HG02759 (cell line): ENCODE measurements at regions not wholly inside any gene's neighbourhood (a gene's known extent, or its start where the extent isn't known, plus 50 kb on each side); places are given as distances from the start of the nearest gene placed in this dataset.

Experiments used
- ATAC-seq: cut with Tn5 transposase; IDR thresholded peaks from one replicate; pipeline ENCODE4 v1.9.1; 2021; ENCODE audit warnings: mild to moderate bottlenecking, moderate library complexity; ENCODE audit not compliant: unreplicated experiment

GRCh38 chr5:36355516-36355915, 53.8 kb upstream of the RANBP3L start:
- ATAC-seq: no peak

DNA sequence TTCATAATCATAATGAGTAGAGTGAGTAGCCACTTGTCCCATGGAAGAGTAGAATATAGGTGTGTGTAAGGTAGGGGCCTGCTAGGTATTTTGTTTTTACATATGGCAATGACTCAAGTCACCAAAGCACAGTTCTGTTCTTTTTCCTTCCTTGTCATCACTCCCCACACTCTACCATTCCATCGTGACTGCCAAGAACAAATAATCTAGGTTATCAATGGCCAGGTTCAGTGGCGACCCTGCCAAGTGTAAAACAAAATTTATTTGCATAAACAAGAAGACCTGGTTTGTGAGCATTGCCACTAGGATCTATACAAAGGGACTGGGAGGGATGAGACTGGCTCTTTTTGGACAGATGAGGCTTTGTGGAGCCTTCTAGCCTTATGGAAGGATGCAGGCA, 55.2 kb upstream of the RANBP3L start:
- ATAC-seq: no peak

GRCh38 chr5:36357391-36357975, 55.8 kb upstream of the RANBP3L start:
- no peak for ATAC-seq

DNA sequence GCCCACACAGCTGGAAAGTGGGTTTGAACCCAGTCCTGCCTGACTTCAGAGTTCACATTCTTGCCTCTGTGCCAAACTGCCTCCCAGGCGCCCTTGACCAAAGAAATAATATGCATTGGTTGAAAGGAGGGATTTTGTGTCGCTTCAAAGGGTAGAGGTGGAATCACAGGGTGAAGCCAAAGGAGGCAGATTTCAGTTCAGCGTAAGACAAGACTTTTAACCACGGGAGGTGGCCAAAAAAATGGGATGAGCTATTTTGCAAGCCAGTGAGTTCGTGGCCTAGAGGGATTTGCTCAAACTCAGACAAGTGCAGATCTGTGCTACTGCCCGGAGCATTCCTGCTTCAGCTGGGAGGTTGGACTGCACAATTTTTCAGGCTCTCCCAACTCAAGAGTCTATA, 57.6 kb upstream of the RANBP3L start:
- ATAC-seq: no peak

DNA sequence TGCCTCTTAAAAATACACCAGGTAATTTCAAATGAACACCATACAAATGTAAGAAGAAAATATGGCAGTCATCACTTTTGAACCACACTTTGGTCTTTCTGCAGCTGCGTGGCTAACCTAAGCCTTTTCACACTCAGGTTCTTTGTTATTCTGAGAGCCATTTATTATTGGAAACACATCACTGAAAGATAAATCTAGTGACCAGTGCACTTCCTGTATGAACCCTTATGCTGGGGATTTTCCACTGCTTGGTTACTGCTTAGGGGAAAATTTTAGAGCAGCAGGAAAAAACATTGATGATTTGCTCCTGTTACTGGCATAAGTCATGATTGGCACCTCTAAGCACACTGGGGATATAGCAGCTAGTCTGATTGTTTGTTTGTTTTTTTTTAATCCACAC, 58.6 kb upstream of the RANBP3L start:
- peak; percentile 44 for ATAC-seq

GRCh38 chr5:36363101-36363500, 61.4 kb upstream of the RANBP3L start:
- ATAC-seq: no peak

DNA sequence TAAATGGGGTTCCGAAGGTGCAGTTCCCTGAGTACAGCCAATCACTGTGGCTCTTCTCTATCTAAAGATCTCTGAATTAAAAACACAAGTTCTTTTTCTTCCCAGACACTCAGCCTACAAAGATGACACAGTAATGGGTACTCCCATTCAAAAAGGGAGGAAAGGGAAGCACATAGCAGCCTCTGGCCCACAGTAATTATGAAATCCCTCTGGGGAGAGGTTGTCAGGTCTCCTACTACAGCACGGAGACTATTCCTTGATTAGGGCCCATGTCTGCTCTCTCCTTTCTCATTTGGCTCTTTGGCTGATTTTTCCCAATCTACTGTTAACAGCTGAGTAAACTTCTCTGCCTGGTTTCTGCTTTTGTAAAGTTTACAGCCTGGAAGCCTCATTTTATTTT, 62.0 kb upstream of the RANBP3L start:
- ATAC-seq: no peak

- ATAC-seq: no peak
These were observed 62.8 kb upstream of the RANBP3L start for GRCh38 chr5:36364473-36364872.

- no peak for ATAC-seq
These were observed 64.2 kb upstream of the RANBP3L start for GRCh38 chr5:36365896-36366295.

DNA sequence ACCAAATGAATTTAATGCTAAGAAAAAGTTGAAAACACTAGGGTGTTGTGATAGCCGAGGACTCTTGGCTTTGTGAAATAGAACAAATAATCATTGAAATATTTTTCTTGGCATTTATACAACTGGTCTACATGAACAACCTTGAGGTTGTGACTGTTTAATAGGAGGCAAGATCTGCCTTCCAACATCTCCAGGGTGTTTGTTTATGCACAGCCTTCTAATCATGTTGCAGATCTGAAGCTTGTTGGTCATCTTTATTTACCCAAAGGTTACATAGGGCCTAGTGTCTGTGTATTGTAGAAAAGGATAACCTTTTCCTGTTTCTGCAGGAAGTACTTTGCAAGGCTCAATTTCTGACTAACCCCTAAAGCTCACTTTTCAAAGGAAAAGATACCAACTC, 65.2 kb upstream of the RANBP3L start:
- ATAC-seq: no peak

GRCh38 chr5:36367524-36367923, 65.8 kb upstream of the RANBP3L start:
- ATAC-seq: no peak

DNA sequence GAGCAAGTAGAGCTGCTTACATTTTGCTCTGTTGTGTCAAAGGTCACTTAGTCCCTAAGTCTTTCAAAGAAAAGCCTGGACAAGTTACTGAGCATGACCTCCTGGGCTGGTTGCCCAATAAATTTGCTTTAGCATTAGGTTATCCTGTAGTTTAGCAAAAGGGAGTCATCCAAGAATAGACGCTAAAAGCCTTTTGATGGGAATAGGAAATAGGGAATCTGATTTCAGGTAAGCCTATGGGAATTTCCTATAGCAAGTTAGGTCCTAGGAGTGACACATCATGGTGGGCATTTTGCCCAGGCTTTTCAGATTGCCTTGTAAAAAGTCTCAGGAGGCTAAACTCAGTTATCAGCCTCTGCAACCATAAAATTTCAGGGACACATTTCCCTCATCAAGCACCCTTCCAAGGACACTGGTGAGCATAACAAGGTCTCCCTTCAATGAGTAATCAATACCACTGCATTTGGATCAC, 67.6 kb upstream of the RANBP3L start:
- no peak for ATAC-seq

GRCh38 chr5:36370073-36370472, 68.4 kb upstream of the RANBP3L start:
- ATAC-seq: no peak

GRCh38 chr5:36371366-36371765, 69.7 kb upstream of the RANBP3L start:
- ATAC-seq: no peak

DNA sequence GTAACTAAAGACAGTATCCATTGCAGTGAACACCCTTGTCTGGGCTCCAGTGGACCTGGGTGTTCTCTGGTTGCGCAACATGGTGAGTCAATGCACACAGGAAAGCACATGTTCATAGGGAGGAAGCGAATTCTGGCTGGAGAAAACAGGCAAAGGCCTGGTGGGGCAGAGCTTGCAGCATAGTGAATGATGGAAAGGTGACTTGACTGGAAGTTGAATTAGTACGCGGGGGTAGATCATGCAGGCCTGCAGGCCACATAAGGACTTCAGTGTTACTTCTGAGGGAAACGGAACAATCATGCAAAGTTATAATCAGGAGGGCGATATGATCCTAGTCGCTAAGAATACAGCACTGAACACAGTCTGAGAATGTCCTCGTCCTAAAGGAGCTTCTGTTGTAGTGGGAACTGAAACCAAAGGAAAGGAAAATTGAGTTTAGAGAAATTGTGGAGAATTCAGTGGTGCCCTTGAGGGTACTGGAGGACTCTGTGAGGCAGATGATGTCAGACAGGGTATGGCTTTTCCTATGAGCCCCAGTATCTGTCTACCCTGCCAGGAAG, 71.9 kb upstream of the RANBP3L start:
- ATAC-seq: no peak

- ATAC-seq: no peak
These were observed 72.7 kb upstream of the RANBP3L start for GRCh38 chr5:36374266-36374862.

GRCh38 chr5:36377192-36377591, 75.5 kb upstream of the RANBP3L start:
- ATAC-seq: no peak

- no peak for ATAC-seq
These were observed 76.8 kb upstream of the RANBP3L start for GRCh38 chr5:36378551-36378950.

- ATAC-seq: no peak
These were observed 81.2 kb upstream of the RANBP3L start for GRCh38 chr5:36382890-36383289.

DNA sequence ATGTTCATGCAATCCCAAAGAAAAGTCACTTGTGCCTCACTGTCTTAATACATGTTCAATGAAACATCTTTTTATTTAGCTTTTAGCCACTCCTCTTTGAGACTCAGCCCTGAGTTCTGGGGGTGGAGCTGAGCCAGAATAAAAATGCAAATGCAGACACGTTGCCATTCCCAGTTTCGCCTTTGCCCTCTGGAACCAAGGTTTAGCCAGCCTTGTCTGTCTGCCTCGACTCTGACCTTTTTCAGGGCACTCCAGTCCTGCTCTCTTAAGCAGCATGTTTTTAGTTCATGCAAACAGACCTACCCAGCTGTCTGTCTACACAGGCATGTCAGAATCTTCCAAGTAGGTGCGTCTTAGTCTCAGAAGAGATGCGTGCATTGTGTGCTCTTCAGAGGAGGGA, 82.2 kb upstream of the RANBP3L start:
- ATAC-seq: no peak

- ATAC-seq: no peak
These were observed 83.1 kb upstream of the RANBP3L start for GRCh38 chr5:36384845-36385244.

DNA sequence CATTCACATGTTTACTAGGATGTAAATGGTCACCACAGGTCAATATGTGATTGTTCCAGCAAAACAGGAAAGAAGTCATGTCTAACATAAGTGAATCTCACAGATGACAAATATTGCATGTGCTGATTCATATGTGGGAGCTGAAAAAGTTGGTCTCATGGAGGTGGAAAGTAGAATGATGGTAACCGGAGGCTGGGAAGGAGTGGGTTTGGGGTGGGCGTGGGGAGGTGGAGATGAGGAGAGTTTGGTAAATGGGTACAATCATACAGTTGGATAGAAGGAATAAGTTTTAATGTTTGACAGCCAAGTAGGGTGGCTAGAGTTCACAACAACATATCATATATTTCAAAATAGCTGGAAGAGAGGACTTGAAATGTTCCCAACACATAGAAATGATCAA, 83.8 kb upstream of the RANBP3L start:
- ATAC-seq: no peak

DNA sequence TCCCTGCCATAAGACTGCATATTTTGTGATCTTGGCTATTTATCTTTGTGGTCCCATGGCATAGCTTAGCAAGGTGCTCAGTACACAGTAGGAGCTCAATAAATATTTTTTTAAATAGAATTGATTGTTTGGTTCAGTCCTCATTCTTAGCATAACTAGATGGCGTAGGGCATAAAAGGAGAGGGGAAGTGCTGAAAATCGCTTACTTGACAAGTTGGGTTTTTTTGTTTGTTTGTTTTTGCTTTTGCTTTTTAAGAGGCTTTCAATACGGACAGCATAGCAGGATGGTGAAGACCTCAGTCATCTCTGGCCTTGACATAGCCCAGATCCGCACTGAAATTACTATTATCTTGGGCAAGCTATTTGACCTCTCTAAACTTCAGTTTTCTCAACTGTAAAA, 86.6 kb upstream of the RANBP3L start:
- ATAC-seq: no peak
